SK-N-MC (cell line): ENCODE measurements at regions not wholly inside any gene's neighbourhood (a gene's known extent, or its start where the extent isn't known, plus 50 kb on each side); places are given as distances from the start of the nearest gene placed in this dataset.

Experiments used
- EZH2 ChIP-seq: fragments of 200-600 bp; sonication (generic); IDR thresholded peaks from one replicate; pipeline ENCODE4 v1.6.1; 2017; ENCODE audit warnings: antibody characterized with exemption
- POLR2AphosphoS5 ChIP-seq: IDR thresholded peaks from 2 replicates; pipeline ENCODE4 v1.6.1; 2012; ENCODE audit warnings: mild to moderate bottlenecking, low read depth, low read length, borderline replicate concordance

DNA sequence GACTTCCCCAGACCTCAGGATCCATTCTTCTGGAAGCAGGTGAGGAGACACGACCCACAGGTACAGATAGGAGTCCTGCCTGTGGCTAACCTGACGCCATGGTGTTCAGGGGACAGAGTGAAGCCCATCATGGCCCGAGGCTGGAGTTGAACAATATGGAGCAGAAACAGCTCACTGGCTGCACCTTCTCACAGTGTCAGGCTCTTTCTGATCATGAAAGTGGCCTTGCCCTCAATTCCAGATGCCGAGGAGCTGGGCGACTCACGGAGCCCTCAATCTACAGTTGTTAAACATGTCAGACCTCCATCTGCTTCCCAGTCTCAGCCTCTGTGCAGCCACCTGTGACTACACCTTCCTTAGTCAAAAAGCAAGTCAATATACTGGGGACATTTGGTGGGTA, 110.8 kb upstream of the SMAD3 start:
- TF ChIP-seq EZH2 (no peak), POLR2AphosphoS5 (no peak)
